T-helper 1 cell treated with Interleukin-12 subunit alpha and Interleukin-12 subunit beta and Interleukin-4 antibody, amounts not matched to agents 30 ng/mL and 1 ng/mL, for 36 hours (primary cell): ENCODE measurements at regions not wholly inside any gene's neighbourhood (a gene's known extent, or its start where the extent isn't known, plus 50 kb on each side); places are given as distances from the start of the nearest gene placed in this dataset.

Source experiments
- intact Hi-C: fragments of 100-400 bp; cut with micrococcal nuclease; formaldehyde crosslinking; loops from one replicate; pipeline ENCODE4 v1.15.1; 2024

GRCh38 chr9:107938801-107939386 lies 449.3 kb upstream of the KLF4 start:
- intact Hi-C loops = no loop called here

- intact Hi-C loops = no loop called here
Observed at GRCh38 chr9:107935931-107936330, 446.4 kb upstream of the KLF4 start.

GRCh38 chr9:107933516-107933915 lies 443.9 kb upstream of the KLF4 start:
- intact Hi-C loops = no loop called here

- intact Hi-C loops = no loop called here
Observed at GRCh38 chr9:107933097-107933496, 443.5 kb upstream of the KLF4 start.

- intact Hi-C loops = no loop called here
Observed at GRCh38 chr9:107932601-107933000, 443.0 kb upstream of the KLF4 start.

GRCh38 chr9:107932046-107932445 lies 442.5 kb upstream of the KLF4 start:
- intact Hi-C loops = no loop called here

GRCh38 chr9:107931071-107931715 lies 441.6 kb upstream of the KLF4 start:
- intact Hi-C loops = no loop called here

GRCh38 chr9:107929443-107929842 lies 439.9 kb upstream of the KLF4 start:
- intact Hi-C loops = no loop called here

GRCh38 chr9:107928701-107929371 lies 439.3 kb upstream of the KLF4 start:
- intact Hi-C loops = no loop called here

GRCh38 chr9:107927276-107927675 lies 437.7 kb upstream of the KLF4 start:
- intact Hi-C loops = no loop called here

GRCh38 chr9:107925749-107926297 lies 436.3 kb upstream of the KLF4 start:
- intact Hi-C loops = no loop called here

- intact Hi-C loops = no loop called here
Observed at GRCh38 chr9:107922260-107922659, 432.7 kb upstream of the KLF4 start.

- intact Hi-C loops = no loop called here
Observed at GRCh38 chr9:107919263-107919662, 429.7 kb upstream of the KLF4 start.

GRCh38 chr9:107918749-107919148 lies 429.2 kb upstream of the KLF4 start:
- intact Hi-C loops = no loop called here

GRCh38 chr9:107914151-107914550 lies 424.6 kb upstream of the KLF4 start:
- intact Hi-C loops = no loop called here

GRCh38 chr9:107907715-107908114 lies 418.1 kb upstream of the KLF4 start:
- intact Hi-C loops = no loop called here

GRCh38 chr9:107907255-107907654 lies 417.7 kb upstream of the KLF4 start:
- intact Hi-C loops = no loop called here

- intact Hi-C loops = no loop called here
Observed at GRCh38 chr9:107906074-107906473, 416.5 kb upstream of the KLF4 start.

- intact Hi-C loops = no loop called here
Observed at GRCh38 chr9:107905308-107906020, 415.9 kb upstream of the KLF4 start.

- intact Hi-C loops = no loop called here
Observed at GRCh38 chr9:107899961-107900330, 410.4 kb upstream of the KLF4 start.

GRCh38 chr9:107898761-107899160 lies 409.2 kb upstream of the KLF4 start:
- intact Hi-C loops = no loop called here

GRCh38 chr9:107896544-107896943 lies 407.0 kb upstream of the KLF4 start:
- intact Hi-C loops = no loop called here
